EL (cell line): ENCODE measurements at regions not wholly inside any gene's neighbourhood (a gene's known extent, or its start where the extent isn't known, plus 50 kb on each side); places are given as distances from the start of the nearest gene placed in this dataset.

Experiments
- DNase-seq: peaks from one replicate; pipeline ENCODE4 v3.0.0-alpha.2; 2016

- DNase-seq: no peak
Observed at GRCh38 chr5:107325866-107326265, 344.9 kb downstream of the EFNA5 start.

GRCh38 chr5:107324809-107325208 is 345.9 kb downstream of the EFNA5 start:
- DNase-seq: no peak

- DNase-seq: no peak
Observed at GRCh38 chr5:107324071-107324470, 346.7 kb downstream of the EFNA5 start.

DNA sequence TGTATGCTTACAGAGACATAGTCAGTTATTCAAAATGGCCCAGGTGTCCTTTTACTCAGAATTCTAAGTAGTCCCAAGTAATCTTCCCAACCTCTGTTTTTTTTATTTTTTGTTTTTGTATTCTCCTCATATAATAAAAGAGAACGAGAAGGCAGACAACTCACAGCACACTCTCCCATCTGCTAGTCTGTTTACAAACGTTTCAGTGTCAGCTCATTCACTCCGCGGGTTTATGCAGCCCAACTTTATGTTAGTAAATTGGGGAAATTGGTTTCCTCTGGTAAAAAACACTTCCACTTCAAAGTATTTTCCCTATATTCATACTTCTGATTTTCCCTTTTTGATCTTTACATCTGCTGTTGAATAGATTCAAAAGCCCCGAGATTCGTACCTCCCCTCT is 347.2 kb downstream of the EFNA5 start:
- no peak for DNase-seq

DNA sequence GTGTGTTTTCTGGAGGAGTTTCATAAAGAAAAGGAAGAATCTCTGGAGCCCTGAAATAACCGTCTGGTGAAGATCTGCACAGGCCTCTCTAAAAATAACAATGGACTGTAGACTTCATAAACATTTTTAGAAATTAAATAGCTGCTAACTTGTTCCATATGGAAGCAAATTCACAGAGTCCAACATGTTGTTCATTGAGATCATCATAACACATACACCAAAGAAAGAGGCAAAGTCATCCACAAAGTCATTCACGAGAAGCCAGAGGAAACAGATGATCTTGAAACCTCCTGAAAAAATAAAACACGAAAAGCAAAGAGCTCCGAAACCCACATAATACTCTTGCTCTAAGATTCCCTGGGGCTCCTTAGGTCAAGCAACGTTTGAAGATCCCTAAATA is 347.8 kb downstream of the EFNA5 start:
- no peak for DNase-seq

DNA sequence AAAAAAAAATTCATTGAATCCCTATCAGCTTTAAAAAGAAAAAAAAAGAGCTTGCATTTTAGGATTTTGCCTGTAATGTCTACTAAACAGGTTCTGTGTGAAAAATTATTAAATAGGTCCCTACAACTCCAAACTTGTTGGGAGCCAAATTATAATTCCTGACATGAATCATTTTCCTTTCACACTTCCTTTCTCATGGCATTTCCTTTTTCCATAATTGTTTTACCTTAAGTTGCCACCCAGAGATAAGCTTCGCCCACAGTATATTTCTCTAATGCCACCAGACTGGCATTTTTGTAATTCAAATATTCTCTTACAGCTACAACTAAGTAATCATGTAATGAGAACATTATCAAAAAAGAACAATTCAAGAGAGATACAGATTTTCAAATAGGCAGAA is 348.8 kb downstream of the EFNA5 start:
- DNase-seq: no peak

- DNase-seq: no peak
Observed at GRCh38 chr5:107320846-107321245, 349.9 kb downstream of the EFNA5 start.

DNA sequence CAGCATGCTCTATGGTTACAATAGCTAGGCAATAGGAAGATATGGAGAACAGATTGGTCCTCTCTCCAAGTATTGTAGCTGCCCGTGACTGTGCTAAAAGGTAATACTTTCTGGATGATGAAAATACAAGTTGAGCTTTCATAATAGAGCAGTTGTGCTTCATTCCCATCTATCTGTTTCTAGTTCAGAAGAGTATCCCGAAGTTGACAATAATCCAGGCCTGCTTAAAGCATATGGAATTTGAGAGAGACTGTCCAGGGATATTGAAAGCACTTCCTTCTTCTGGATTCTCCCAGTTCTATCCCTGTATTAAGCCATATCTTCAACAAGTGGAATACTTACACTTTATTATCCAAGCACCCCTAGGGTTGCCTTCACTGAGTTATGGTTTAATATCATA is 350.4 kb downstream of the EFNA5 start:
- DNase-seq: no peak

DNA sequence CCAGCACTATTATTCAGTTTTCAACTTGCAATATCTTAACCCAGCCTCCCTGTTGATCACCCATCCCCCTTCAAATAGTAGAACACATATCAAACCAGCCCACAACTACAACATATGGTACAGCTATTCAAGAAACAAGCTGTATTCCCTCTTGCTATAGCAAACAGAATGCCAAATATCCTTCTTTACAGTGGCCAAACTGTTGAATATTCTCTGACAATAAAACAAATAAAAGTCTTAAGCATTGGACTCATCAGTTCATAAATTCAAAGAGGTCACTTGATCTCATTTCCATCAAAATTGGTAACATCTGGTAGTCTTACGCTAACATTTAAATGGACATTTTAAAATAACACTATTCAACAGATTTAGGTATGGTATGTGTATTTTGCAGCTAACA is 350.8 kb downstream of the EFNA5 start:
- DNase-seq: no peak

DNA sequence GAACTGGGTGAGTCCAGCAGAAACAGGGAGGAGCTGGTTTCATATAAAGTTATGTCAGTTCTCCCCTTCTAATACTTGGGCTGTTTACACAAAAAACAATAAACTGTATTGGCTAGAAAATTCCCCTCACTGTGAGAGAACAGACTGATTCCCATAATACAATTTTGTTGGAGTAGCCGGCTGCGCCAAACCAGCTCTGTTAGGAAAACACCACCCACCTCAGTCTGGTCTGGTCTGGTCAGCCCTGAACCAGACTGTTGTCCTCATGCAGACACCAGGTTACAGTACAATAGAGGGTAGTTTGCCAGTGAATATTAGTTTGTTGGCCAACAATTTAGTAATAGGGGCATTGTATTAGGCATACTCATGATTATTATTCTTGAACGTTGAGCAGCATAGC is 356.4 kb downstream of the EFNA5 start:
- DNase-seq: no peak

DNA sequence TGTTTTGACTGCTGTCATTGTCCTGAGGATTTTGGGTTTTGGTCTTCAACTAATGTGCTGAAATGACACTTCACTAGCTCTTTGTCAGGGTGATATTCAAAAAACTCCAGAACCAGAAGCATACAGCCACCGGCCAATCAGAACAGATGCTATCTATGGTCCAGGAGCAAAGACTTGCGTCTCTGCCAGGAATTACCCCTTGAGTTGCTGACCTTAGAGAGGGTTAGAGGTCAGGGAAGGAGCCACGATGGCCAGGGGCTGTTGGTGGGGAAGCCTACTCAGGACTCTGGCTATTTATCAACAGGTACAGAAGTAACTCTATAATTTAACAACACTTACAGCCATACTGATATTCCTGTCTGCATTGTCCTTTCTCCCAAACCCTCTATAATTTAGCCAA is 356.8 kb downstream of the EFNA5 start:
- DNase-seq: no peak

GRCh38 chr5:107313098-107313497 is 357.6 kb downstream of the EFNA5 start:
- no peak for DNase-seq

GRCh38 chr5:107310181-107310580 is 360.6 kb downstream of the EFNA5 start:
- no peak for DNase-seq

DNA sequence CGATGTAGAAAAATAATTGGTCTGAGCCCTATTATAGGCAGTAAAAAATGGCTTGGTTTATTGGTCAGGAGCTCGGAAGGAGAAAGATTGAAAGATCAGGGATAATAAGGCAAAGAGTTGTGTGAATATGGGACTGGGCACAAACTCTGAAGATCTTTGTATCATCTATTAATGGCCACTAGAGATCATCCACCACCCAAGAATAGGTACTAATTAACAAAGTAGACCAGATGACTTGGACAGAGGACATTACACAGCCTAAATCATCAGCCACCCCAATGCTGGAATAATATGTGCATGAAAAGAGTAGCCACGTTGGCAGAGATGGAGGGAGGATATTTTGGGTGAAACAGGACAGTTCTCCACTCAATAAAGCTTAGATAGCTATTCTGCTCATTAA is 364.1 kb downstream of the EFNA5 start:
- DNase-seq: no peak

GRCh38 chr5:107306002-107306401 is 364.7 kb downstream of the EFNA5 start:
- DNase-seq: no peak

- DNase-seq: no peak
Observed at GRCh38 chr5:107304684-107305083, 366.1 kb downstream of the EFNA5 start.

- no peak for DNase-seq
Observed at GRCh38 chr5:107303171-107303968, 367.4 kb downstream of the EFNA5 start.

GRCh38 chr5:107302441-107302840 is 368.3 kb downstream of the EFNA5 start:
- no peak for DNase-seq

- DNase-seq: no peak
Observed at GRCh38 chr5:107301999-107302398, 368.7 kb downstream of the EFNA5 start.

DNA sequence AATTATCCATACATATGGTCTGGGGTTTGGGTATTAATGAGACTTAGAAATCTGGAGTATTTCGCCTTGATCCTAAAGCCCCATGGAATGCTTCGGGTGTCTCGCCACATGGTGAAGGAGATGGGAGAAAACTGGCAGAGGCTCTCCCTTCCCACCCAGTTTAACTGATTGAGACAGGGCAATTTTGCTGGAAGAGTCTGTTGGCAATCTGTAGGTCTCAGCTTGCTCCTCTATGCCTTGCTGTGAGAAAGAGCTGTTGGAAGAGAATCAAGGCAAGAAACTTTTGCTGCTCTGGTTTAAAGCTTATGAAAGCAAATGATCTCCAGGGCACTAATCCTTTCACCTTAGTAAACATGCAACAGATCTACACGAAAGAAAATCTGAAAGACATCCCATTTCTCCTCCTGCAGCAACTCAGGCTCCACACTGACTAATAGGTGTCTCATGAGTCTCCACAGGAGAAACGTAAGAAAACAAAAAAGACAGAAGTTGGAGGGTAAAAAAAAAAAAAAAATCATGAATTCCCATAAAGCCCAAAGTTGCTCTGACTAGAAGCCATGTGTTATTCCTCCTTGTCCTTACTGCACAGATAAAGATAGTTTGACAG is 369.9 kb downstream of the EFNA5 start:
- no peak for DNase-seq

DNA sequence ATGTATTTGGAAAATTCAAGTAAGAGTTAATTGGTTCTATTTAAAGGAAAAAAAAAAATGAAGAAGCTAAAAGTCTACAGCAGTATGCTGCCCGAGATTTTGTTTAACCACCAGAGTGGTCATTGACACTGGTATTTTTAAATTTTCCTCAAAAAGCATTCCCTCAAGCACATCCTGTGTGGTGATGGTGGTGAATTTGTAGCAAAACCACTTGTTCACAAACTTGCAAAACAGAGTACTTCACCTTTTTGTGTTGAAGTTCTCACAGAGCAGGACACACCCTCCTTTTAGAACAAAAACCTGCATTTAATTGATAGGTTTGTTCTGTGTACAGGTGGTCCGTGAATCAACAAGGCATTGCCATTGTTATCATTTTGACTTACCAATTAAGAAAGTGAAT is 374.2 kb downstream of the EFNA5 start:
- DNase-seq: no peak

GRCh38 chr5:107295914-107296313 is 374.8 kb downstream of the EFNA5 start:
- DNase-seq: no peak

DNA sequence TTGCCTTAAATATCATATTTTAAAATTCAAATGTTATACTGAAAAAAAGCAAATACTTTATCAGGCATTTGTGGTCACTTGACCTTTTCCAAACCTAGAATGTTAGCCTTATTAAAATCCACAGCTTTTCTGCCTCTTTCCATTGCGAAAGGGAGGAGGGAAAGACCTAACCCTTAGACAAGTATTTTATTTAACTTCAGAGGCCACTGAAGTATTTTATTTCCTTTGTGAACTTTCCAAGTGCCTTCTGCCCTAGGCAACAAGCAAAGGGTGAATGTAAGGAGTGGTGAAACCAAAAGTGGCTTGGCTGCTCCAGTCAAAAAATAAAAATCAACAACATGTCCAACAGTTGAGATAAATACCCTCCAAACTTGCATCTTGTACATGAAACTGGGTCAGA is 376.1 kb downstream of the EFNA5 start:
- no peak for DNase-seq

DNA sequence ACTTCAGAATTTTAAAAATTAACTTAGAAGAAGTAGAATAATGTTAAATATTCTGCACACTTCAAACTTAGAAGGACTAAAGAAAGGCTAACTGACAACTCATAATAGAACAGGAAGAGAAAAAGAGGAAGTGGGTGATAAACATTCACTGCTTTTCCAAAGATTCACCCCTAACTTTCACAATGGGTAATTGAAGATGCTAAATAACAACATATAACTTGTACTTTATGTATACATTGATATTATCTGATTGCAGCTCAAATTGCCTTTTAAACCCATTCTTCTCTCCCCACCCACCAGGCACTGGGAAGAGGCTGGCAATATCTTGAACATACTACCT is 376.6 kb downstream of the EFNA5 start:
- DNase-seq: no peak
